GM18909 (cell line): ENCODE measurements at regions not wholly inside any gene's neighbourhood (a gene's known extent, or its start where the extent isn't known, plus 50 kb on each side); places are given as distances from the start of the nearest gene placed in this dataset.
"Not testable (repeated sequence)": the region's sequence is repeated elsewhere in the genome, so short reads cannot be mapped to it uniquely, and the experiment has no call there.

ENCODE experiments used
- ATAC-seq: cut with Tn5 transposase; IDR thresholded peaks from one replicate; pipeline ENCODE4 v1.9.1; 2021; ENCODE audit warnings: mild to moderate bottlenecking; ENCODE audit not compliant: unreplicated experiment, poor library complexity

- ATAC-seq: no peak
Measured at GRCh38 chr10:46198516-46198915, 88.3 kb upstream of the ANTXRL start.

GRCh38 chr10:46202405-46202804 is 84.4 kb upstream of the ANTXRL start:
- ATAC-seq: not testable (repeated sequence)

- not testable (repeated sequence) for ATAC-seq
Measured at GRCh38 chr10:46204482-46205102, 82.2 kb upstream of the ANTXRL start.

GRCh38 chr10:46210427-46210826 is 76.4 kb upstream of the ANTXRL start:
- not testable (repeated sequence) for ATAC-seq

GRCh38 chr10:46215426-46215825 is 71.4 kb upstream of the ANTXRL start:
- ATAC-seq: no peak

GRCh38 chr10:46216003-46216634 is 70.7 kb upstream of the ANTXRL start:
- ATAC-seq: no peak

- ATAC-seq: no peak
Measured at GRCh38 chr10:46216836-46217751, 69.7 kb upstream of the ANTXRL start.

GRCh38 chr10:46217752-46218453 is 68.9 kb upstream of the ANTXRL start:
- no peak for ATAC-seq

GRCh38 chr10:46218921-46219320 is 67.9 kb upstream of the ANTXRL start:
- ATAC-seq: no peak

- ATAC-seq: not testable (repeated sequence)
Measured at GRCh38 chr10:46219431-46219990, 67.3 kb upstream of the ANTXRL start.

GRCh38 chr10:46220187-46220586 is 66.6 kb upstream of the ANTXRL start:
- ATAC-seq: no peak

- no peak for ATAC-seq
Measured at GRCh38 chr10:46220872-46221538, 65.8 kb upstream of the ANTXRL start.

GRCh38 chr10:46222364-46222935 is 64.3 kb upstream of the ANTXRL start:
- ATAC-seq: no peak

GRCh38 chr10:46223064-46223480 is 63.7 kb upstream of the ANTXRL start:
- no peak for ATAC-seq

GRCh38 chr10:46223626-46224413 is 63.0 kb upstream of the ANTXRL start:
- no peak for ATAC-seq

- ATAC-seq: no peak
Measured at GRCh38 chr10:46224414-46224682, 62.4 kb upstream of the ANTXRL start.

GRCh38 chr10:46225597-46225996 is 61.2 kb upstream of the ANTXRL start:
- no peak for ATAC-seq

- ATAC-seq: no peak
Measured at GRCh38 chr10:46226232-46226631, 60.6 kb upstream of the ANTXRL start.
